GM23338 (cell line): ENCODE measurements at regions not wholly inside any gene's neighbourhood (a gene's known extent, or its start where the extent isn't known, plus 50 kb on each side); places are given as distances from the start of the nearest gene placed in this dataset.

Source experiments
- ATAC-seq: fragments of 200-7000 bp; cut with Tn5 transposase; 3 replicates; pipeline ENCODE4 v1.9.1; 2020
- DNase-seq: peaks from one replicate; pipeline ENCODE4 v3.0.0-alpha.2; 2015; ENCODE audit warnings: low spot score
- H2AFZ ChIP-seq: fragments of 200-600 bp; sonication (generic); 2 replicates; pipeline ENCODE4 v1.8.0; 2016; ENCODE audit warnings: antibody characterized with exemption, mild to moderate bottlenecking, moderate library complexity
- H3F3A ChIP-seq: fragments of 200-600 bp; sonication (generic); replicated peaks from 2 replicates; pipeline ENCODE4 v1.8.0; 2017; ENCODE audit warnings: antibody characterized with exemption, mixed run types, low read depth
- H3K27ac ChIP-seq: fragments of 200-600 bp; sonication (generic); 2 replicates; pipeline ENCODE4 v1.6.1; 2016; ENCODE audit warnings: low read depth
- H3K27me3 ChIP-seq: fragments of 200-600 bp; sonication (generic); 2 replicates; pipeline ENCODE4 v1.8.0; 2016; ENCODE audit warnings: mild to moderate bottlenecking, mixed run types, moderate library complexity; ENCODE audit not compliant: insufficient read depth
- H3K36me3 ChIP-seq: fragments of 200-600 bp; sonication (generic); 2 replicates; pipeline ENCODE4 v1.8.0; 2016; ENCODE audit warnings: mild to moderate bottlenecking; ENCODE audit not compliant: insufficient read depth
- H3K4me1 ChIP-seq: fragments of 200-600 bp; sonication (generic); 2 replicates; pipeline ENCODE4 v1.8.0; 2016; ENCODE audit warnings: mild to moderate bottlenecking, moderate library complexity; ENCODE audit not compliant: insufficient read depth
- H3K4me2 ChIP-seq: fragments of 200-600 bp; sonication (generic); 2 replicates; pipeline ENCODE4 v1.7.1; 2017; ENCODE audit warnings: mixed run types
- H3K4me3 ChIP-seq: fragments of 200-600 bp; sonication (generic); 2 replicates; pipeline ENCODE4 v1.6.1; 2016; ENCODE audit warnings: mixed run types
- H3K79me2 ChIP-seq: fragments of 200-600 bp; sonication (generic); replicated peaks from 2 replicates; pipeline ENCODE4 v1.8.0; 2017; ENCODE audit warnings: mild to moderate bottlenecking; ENCODE audit not compliant: insufficient read depth
- H3K9me2 ChIP-seq: fragments of 200-600 bp; sonication (generic); 2 replicates; pipeline ENCODE4 v1.8.0; 2017; ENCODE audit not compliant: insufficient read depth
- H4K20me1 ChIP-seq: fragments of 200-600 bp; sonication (generic); replicated peaks from 2 replicates; pipeline ENCODE4 v1.8.0; 2017; ENCODE audit warnings: mild to moderate bottlenecking; ENCODE audit not compliant: insufficient read depth
- H3K27ac Mint-ChIP-seq: 2 replicates; pipeline ENCODE4 v1.8.0; 2020; ENCODE audit warnings: inconsistent platforms, mild to moderate bottlenecking, moderate library complexity, mixed read lengths
- H3K27me3 Mint-ChIP-seq: 3 replicates; pipeline ENCODE4 v1.8.0; 2022; ENCODE audit warnings: low read depth, mild to moderate bottlenecking, moderate library complexity, mixed read lengths, inconsistent platforms; ENCODE audit not compliant: insufficient read depth, poor library complexity
- H3K36me3 Mint-ChIP-seq: 3 replicates; pipeline ENCODE4 v1.8.0; 2021; ENCODE audit warnings: low read depth, mild to moderate bottlenecking, inconsistent platforms, moderate library complexity, mixed read lengths
- H3K4me1 Mint-ChIP-seq: 3 replicates; pipeline ENCODE4 v1.8.0; 2020; ENCODE audit warnings: mild to moderate bottlenecking, inconsistent platforms, mixed read lengths
- H3K4me3 Mint-ChIP-seq: 3 replicates; pipeline ENCODE4 v1.8.0; 2021; ENCODE audit warnings: moderate library complexity, mild to moderate bottlenecking, inconsistent platforms, mixed read lengths
- H3K9me3 Mint-ChIP-seq: 3 replicates; pipeline ENCODE4 v1.8.0; 2020; ENCODE audit warnings: moderate library complexity, mild to moderate bottlenecking, inconsistent platforms, mixed read lengths
- CREB1 ChIP-seq: fragments of 250-450 bp; sonication (Bioruptor Pico); IDR thresholded peaks from 2 replicates; pipeline ENCODE4 v1.5.0; 2020; ENCODE audit warnings: low read depth, mild to moderate bottlenecking, moderate library complexity
- CTCF ChIP-seq, 2 experiments: fragments of 200-600 bp in 1 of 2; sonication (generic) in 1 of 2; conservative IDR thresholded peaks; 2 replicates each; pipeline versions ENCODE4 v1.5.1 to v1.6.1; 2016 to 2017; ENCODE audit warnings: antibody characterized with exemption in 2 of 2, low read depth in 2 of 2, mild to moderate bottlenecking in 2 of 2, moderate library complexity in 1 of 2
- ETS1 ChIP-seq: IDR thresholded peaks from 2 replicates; pipeline ENCODE4 v1.6.1; 2016; ENCODE audit warnings: antibody characterized with exemption
- EZH2 ChIP-seq: fragments of 200-600 bp; sonication (generic); IDR thresholded peaks from one replicate; pipeline ENCODE4 v1.8.0; 2017; ENCODE audit warnings: antibody characterized with exemption, mild to moderate bottlenecking, low read depth; ENCODE audit not compliant: unreplicated experiment
- JUNB ChIP-seq: IDR thresholded peaks from one replicate; pipeline ENCODE4 v1.6.1; 2016; ENCODE audit warnings: antibody characterized with exemption; ENCODE audit not compliant: unreplicated experiment
- NANOG ChIP-seq: IDR thresholded peaks from 2 replicates; pipeline ENCODE4 v1.6.1; 2016; ENCODE audit warnings: antibody characterized with exemption, borderline replicate concordance
- POLR2AphosphoS5 ChIP-seq: IDR thresholded peaks from 2 replicates; pipeline ENCODE4 v1.6.1; 2016; ENCODE audit warnings: antibody characterized with exemption, low read depth
- REST ChIP-seq: IDR thresholded peaks from one replicate; pipeline ENCODE4 v1.6.1; 2018; ENCODE audit warnings: antibody characterized with exemption; ENCODE audit not compliant: unreplicated experiment
- STAT1 ChIP-seq: IDR thresholded peaks from one replicate; pipeline ENCODE4 v1.6.1; 2016; ENCODE audit warnings: antibody characterized with exemption; ENCODE audit not compliant: unreplicated experiment
- ZNF114 ChIP-seq: fragments of 250-450 bp; sonication (Bioruptor Pico); IDR thresholded peaks from 2 replicates; pipeline ENCODE4 v1.5.0; 2020; ENCODE audit warnings: mild to moderate bottlenecking, moderate library complexity
- ZNF331 ChIP-seq: fragments of 250-450 bp; sonication (Bioruptor Pico); IDR thresholded peaks from 2 replicates; pipeline ENCODE4 v1.5.0; 2020; ENCODE audit warnings: low read depth, mild to moderate bottlenecking, moderate library complexity
- ZNF462 ChIP-seq: fragments of 250-450 bp; sonication (Bioruptor Pico); IDR thresholded peaks from 2 replicates; pipeline ENCODE4 v1.5.0; 2020; ENCODE audit warnings: mild to moderate bottlenecking, moderate library complexity

GRCh38 chr9:71177901-71178300 lies 56.5 kb upstream of the TRPM3 start:
- ATAC-seq (no peak), DNase-seq (no peak)
- no peaks in the 10 kb centered on the region for H3K27me3 Mint-ChIP-seq
- no peaks in the 10 kb centered on the region for H4K20me1 ChIP-seq
- H3K4me2 ChIP-seq = no peak overlapping the region
- H3K4me1 ChIP-seq = no peaks in the 10 kb centered on the region; the same call in 1 of the 2 replicates
- no peak overlapping the region for H3K4me3 Mint-ChIP-seq
- peaks cover 13% of the 10 kb centered on the region for H3K4me1 Mint-ChIP-seq
- no peaks in the 10 kb centered on the region for H3F3A ChIP-seq
- H3K79me2 ChIP-seq = no peaks in the 10 kb centered on the region
- H3K27ac Mint-ChIP-seq = no peak overlapping the region
- H3K36me3 Mint-ChIP-seq = no peaks in the 10 kb centered on the region; the same call in 2 of the 3 replicates
- H3K4me3 ChIP-seq = no peak overlapping the region
- no peaks in the 10 kb centered on the region for H3K36me3 ChIP-seq
- H3K27ac ChIP-seq = no peak overlapping the region
- H3K9me3 Mint-ChIP-seq = no peaks in the 10 kb centered on the region
- TF ChIP-seq STAT1 = no peak
- no peak for TF ChIP-seq REST
- no peak for TF ChIP-seq CREB1 (CRISPR knock-in tag)
- no peak for TF ChIP-seq EZH2
- no peak for TF ChIP-seq JUNB
- TF ChIP-seq CTCF (conservative IDR thresholded peaks at IDR 0.05; ENCODE audit: low read depth in 2 of 2) = no peak
- no peak for TF ChIP-seq ZNF462
- TF ChIP-seq ETS1 = no peak
- no peak for TF ChIP-seq POLR2AphosphoS5
- TF ChIP-seq NANOG = no peak
- TF ChIP-seq ZNF114 (CRISPR knock-in tag) = no peak
- no peak for TF ChIP-seq ZNF331 (CRISPR knock-in tag)
- no peaks in the 10 kb centered on the region for H3K27me3 ChIP-seq
- no peaks in the 10 kb centered on the region for H3K9me2 ChIP-seq
- H2AFZ ChIP-seq = no peak overlapping the region
